Osteoblast (primary cell): ENCODE measurements at regions not wholly inside any gene's neighbourhood (a gene's known extent, or its start where the extent isn't known, plus 50 kb on each side); places are given as distances from the start of the nearest gene placed in this dataset.

Experiments used
- DNase-seq: peaks from one replicate; pipeline ENCODE4 v3.0.0; 2011; ENCODE audit warnings: low spot score, mixed read lengths; ENCODE audit not compliant: insufficient read length; ENCODE audit errors: missing footprints
- H2AFZ ChIP-seq: 2 replicates; pipeline ENCODE4 v1.6.0; 2011; ENCODE audit warnings: mild to moderate bottlenecking, low read length
- H3K27ac ChIP-seq: 2 replicates; pipeline ENCODE4 v1.5.1; 2011; ENCODE audit warnings: mild to moderate bottlenecking, low read depth, low read length, moderate library complexity
- H3K27me3 ChIP-seq: 2 replicates; pipeline ENCODE4 v1.6.0; 2012; ENCODE audit warnings: mild to moderate bottlenecking, control low read depth, inconsistent platforms, low read length, moderate library complexity; ENCODE audit not compliant: insufficient read depth
- H3K36me3 ChIP-seq: 2 replicates; pipeline ENCODE4 v1.5.1; 2011; ENCODE audit warnings: mild to moderate bottlenecking, low read length, control low read depth, moderate library complexity; ENCODE audit not compliant: insufficient read depth
- H3K4me1 ChIP-seq: 2 replicates; pipeline ENCODE4 v1.5.1; 2011; ENCODE audit warnings: mild to moderate bottlenecking, low read length, control low read depth, moderate library complexity; ENCODE audit not compliant: insufficient read depth
- H3K4me2 ChIP-seq: 2 replicates; pipeline ENCODE4 v1.6.0; 2011; ENCODE audit warnings: mild to moderate bottlenecking, low read length; ENCODE audit not compliant: insufficient read depth
- H3K4me3 ChIP-seq: fragments of 200-600 bp; sonication (generic); 3 replicates; pipeline ENCODE4 v1.5.1; 2012; ENCODE audit warnings: mild to moderate bottlenecking, low read length, inconsistent platforms; ENCODE audit not compliant: insufficient read depth
- H3K79me2 ChIP-seq: 2 replicates; pipeline ENCODE4 v1.6.0; 2012; ENCODE audit warnings: mild to moderate bottlenecking, low read length, control low read depth, inconsistent platforms; ENCODE audit not compliant: insufficient read depth
- H3K9me3 ChIP-seq: 2 replicates; pipeline ENCODE4 v1.5.1; 2011; ENCODE audit warnings: low read depth, low read length, control low read depth
- H4K20me1 ChIP-seq: 2 replicates; pipeline ENCODE4 v1.6.0; 2012; ENCODE audit warnings: mild to moderate bottlenecking, low read length, control low read depth; ENCODE audit not compliant: insufficient read depth
- CTCF ChIP-seq: IDR thresholded peaks from 2 replicates; pipeline ENCODE4 v1.5.1; 2011; ENCODE audit warnings: mild to moderate bottlenecking, low read depth, low read length, moderate library complexity; ENCODE audit errors: extremely low read depth

- no peak overlapping the region for H2AFZ ChIP-seq
- no peaks in the 10 kb centered on the region for H3K9me3 ChIP-seq
- TF ChIP-seq CTCF = no peak
- no peaks in the 10 kb centered on the region for H3K79me2 ChIP-seq
- H3K27me3 ChIP-seq = no peaks in the 10 kb centered on the region
- H3K27ac ChIP-seq = no peak overlapping the region
- no peak overlapping the region for H3K4me3 ChIP-seq
- H3K4me2 ChIP-seq = no peak overlapping the region
- H4K20me1 ChIP-seq = no peaks in the 10 kb centered on the region
- H3K36me3 ChIP-seq = no peaks in the 10 kb centered on the region
- no peak for DNase-seq
- no peaks in the 10 kb centered on the region for H3K4me1 ChIP-seq
Measured at GRCh38 chr2:8015848-8016600, 665.8 kb upstream of the ID2 start.

- no peak overlapping the region for H3K4me3 ChIP-seq
- no peak overlapping the region for H2AFZ ChIP-seq
- DNase-seq = no peak
- no peaks in the 10 kb centered on the region for H4K20me1 ChIP-seq
- H3K27ac ChIP-seq = no peak overlapping the region
- TF ChIP-seq CTCF = no peak
- no peaks in the 10 kb centered on the region for H3K27me3 ChIP-seq
- no peak overlapping the region for H3K4me2 ChIP-seq
- no peaks in the 10 kb centered on the region for H3K9me3 ChIP-seq
- H3K4me1 ChIP-seq = no peaks in the 10 kb centered on the region
- no peaks in the 10 kb centered on the region for H3K36me3 ChIP-seq
- H3K79me2 ChIP-seq = no peaks in the 10 kb centered on the region
Measured at GRCh38 chr2:8016688-8017087, 665.2 kb upstream of the ID2 start.

- H3K27ac ChIP-seq = no peak overlapping the region
- TF ChIP-seq CTCF = no peak
- no peaks in the 10 kb centered on the region for H3K79me2 ChIP-seq
- no peaks in the 10 kb centered on the region for H4K20me1 ChIP-seq
- no peaks in the 10 kb centered on the region for H3K9me3 ChIP-seq
- H3K4me1 ChIP-seq = no peaks in the 10 kb centered on the region
- H3K27me3 ChIP-seq = no peaks in the 10 kb centered on the region
- no peak overlapping the region for H2AFZ ChIP-seq
- no peaks in the 10 kb centered on the region for H3K36me3 ChIP-seq
- H3K4me3 ChIP-seq = no peak overlapping the region
- no peak for DNase-seq
- H3K4me2 ChIP-seq = no peak overlapping the region
Measured at GRCh38 chr2:8018956-8019355, 662.9 kb upstream of the ID2 start.

- Histone ChIP-seq H4K20me1 (no peaks in the 10 kb centered on the region), H3K4me1 (no peaks in the 10 kb centered on the region), H3K79me2 (no peaks in the 10 kb centered on the region), H3K36me3 (no peaks in the 10 kb centered on the region), H3K27me3 (no peaks in the 10 kb centered on the region), H3K27ac (no peak overlapping the region), H3K4me3 (no peak overlapping the region), H3K4me2 (no peak overlapping the region), H2AFZ (no peak overlapping the region), H3K9me3 (no peaks in the 10 kb centered on the region)
- no peak for DNase-seq
- no peak for TF ChIP-seq CTCF
Measured at GRCh38 chr2:8019934-8020333, 661.9 kb upstream of the ID2 start.
